NB4 (cell line): ENCODE measurements at regions not wholly inside any gene's neighbourhood (a gene's known extent, or its start where the extent isn't known, plus 50 kb on each side); places are given as distances from the start of the nearest gene placed in this dataset.

Experiments used
- DNase-seq: peaks from one replicate; pipeline ENCODE4 v3.0.0; 2010; ENCODE audit warnings: low read depth
- H3K4me3 ChIP-seq: one replicate; pipeline ENCODE4 v1.5.1; 2011; ENCODE audit warnings: mild to moderate bottlenecking, low read depth, low read length, moderate library complexity
- MYC ChIP-seq: IDR thresholded peaks from 2 replicates; pipeline ENCODE4 v1.6.1; 2011; ENCODE audit warnings: low read depth, low read length
- POLR2A ChIP-seq: IDR thresholded peaks from 2 replicates; pipeline ENCODE4 v1.6.1; 2011; ENCODE audit warnings: mild to moderate bottlenecking; ENCODE audit not compliant: insufficient read length; ENCODE audit errors: extremely low read depth
- TF ChIP-seq, protein P1 (sequence below): IDR thresholded peaks from one replicate; pipeline ENCODE4 v1.5.1; 2012; ENCODE audit warnings: low read depth, low read length
- TF ChIP-seq, protein P2 (sequence below): IDR thresholded peaks from 2 replicates; pipeline ENCODE4 v1.6.1; 2011; ENCODE audit warnings: low read depth, low read length

- no peak for DNase-seq
- H3K4me3 ChIP-seq = no peak overlapping the region
Observed at GRCh38 chr18:51385270-51385669, 187.8 kb upstream of the MEX3C start.

GRCh38 chr18:51390702-51391101, 193.2 kb upstream of the MEX3C start:
- H3K4me3 ChIP-seq = no peak overlapping the region
- DNase-seq = no peak
- TF ChIP-seq, protein P1, sequence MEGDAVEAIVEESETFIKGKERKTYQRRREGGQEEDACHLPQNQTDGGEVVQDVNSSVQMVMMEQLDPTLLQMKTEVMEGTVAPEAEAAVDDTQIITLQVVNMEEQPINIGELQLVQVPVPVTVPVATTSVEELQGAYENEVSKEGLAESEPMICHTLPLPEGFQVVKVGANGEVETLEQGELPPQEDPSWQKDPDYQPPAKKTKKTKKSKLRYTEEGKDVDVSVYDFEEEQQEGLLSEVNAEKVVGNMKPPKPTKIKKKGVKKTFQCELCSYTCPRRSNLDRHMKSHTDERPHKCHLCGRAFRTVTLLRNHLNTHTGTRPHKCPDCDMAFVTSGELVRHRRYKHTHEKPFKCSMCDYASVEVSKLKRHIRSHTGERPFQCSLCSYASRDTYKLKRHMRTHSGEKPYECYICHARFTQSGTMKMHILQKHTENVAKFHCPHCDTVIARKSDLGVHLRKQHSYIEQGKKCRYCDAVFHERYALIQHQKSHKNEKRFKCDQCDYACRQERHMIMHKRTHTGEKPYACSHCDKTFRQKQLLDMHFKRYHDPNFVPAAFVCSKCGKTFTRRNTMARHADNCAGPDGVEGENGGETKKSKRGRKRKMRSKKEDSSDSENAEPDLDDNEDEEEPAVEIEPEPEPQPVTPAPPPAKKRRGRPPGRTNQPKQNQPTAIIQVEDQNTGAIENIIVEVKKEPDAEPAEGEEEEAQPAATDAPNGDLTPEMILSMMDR = no peak
- TF ChIP-seq, protein P2, sequence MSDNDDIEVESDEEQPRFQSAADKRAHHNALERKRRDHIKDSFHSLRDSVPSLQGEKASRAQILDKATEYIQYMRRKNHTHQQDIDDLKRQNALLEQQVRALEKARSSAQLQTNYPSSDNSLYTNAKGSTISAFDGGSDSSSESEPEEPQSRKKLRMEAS = no peak
- TF ChIP-seq POLR2A (no peak), MYC (no peak)

More at GRCh38 chr18:51385270-51385669, 187.8 kb upstream of the MEX3C start:
- TF ChIP-seq MYC = no peak
- TF ChIP-seq POLR2A = no peak
- TF ChIP-seq, protein P2 = no peak
- TF ChIP-seq, protein P1 = no peak

DNA sequence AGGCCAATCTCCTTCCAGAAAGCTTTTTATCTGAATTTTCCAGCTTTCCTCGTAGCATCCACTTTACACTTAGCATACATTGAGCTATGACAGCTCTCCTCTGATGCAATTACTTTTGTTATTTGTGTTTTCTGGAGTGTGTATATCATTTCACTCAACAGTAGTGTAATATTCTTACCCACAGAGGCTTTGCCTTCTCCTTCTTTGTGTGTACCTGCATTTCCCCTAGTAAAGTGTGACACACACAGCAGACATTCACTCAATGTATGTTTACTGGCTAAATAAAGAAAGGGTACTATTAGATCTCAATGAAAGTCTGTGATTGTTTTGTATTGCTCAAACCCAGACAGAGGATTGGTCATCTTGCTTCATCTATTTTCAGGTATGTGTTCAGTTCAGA, 193.7 kb upstream of the MEX3C start:
- no peak for DNase-seq
- no peak overlapping the region for H3K4me3 ChIP-seq
- no peak for TF ChIP-seq MYC
- TF ChIP-seq, protein P1 = no peak
- TF ChIP-seq POLR2A = no peak
- TF ChIP-seq, protein P2 = no peak

- no peak for TF ChIP-seq POLR2A
- TF ChIP-seq MYC = no peak
- TF ChIP-seq, protein P2 = no peak
- TF ChIP-seq, protein P1 = no peak
- no peak for DNase-seq
- no peak overlapping the region for H3K4me3 ChIP-seq
Observed at GRCh38 chr18:51391731-51392130, 194.2 kb upstream of the MEX3C start.

DNA sequence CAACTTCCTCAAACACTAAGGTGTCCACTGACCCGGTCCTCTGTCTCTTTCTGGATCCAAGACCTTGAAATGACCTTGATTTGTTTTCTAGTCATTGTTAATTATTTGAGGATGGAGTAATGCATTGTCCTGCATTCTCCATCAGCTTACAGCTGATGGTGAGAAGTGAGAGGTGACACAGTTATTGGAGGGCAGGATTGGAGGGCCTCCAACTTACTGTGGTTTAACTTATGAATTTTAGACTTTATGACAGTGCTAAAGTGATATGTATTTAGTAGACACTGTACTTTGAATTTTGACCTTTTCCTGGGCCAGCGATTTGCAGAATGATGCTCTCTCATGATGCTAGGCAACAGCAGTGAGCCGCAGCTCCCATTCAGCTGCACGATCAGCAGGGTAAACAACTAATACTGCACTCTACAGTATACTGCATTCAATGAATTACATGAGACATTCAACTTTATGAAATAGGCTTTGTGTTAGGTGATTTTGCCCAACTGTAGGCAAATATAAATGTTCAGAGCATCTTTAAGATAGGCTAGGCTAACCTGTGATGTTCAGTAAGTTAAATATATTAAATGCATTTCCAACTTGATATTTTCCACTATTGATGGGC, 200.0 kb upstream of the MEX3C start:
- DNase-seq = no peak

More for the DNA sequence above, 200.0 kb upstream of the MEX3C start:
- no peak overlapping the region for H3K4me3 ChIP-seq
- no peak for TF ChIP-seq MYC
- TF ChIP-seq, protein P1 = no peak
- no peak for TF ChIP-seq POLR2A
- TF ChIP-seq, protein P2 = no peak
